Brain microvascular endothelial cell (primary cell): ENCODE measurements at regions not wholly inside any gene's neighbourhood (a gene's known extent, or its start where the extent isn't known, plus 50 kb on each side); places are given as distances from the start of the nearest gene placed in this dataset.
A peak's percentile ranks its signal among the peaks of the same experiment; 100 is the strongest.

Experiments
- DNase-seq: peaks from one replicate; pipeline ENCODE4 v3.0.0-alpha.2; 2020
- H3K27ac ChIP-seq: fragments of 250-450 bp; sonication (Bioruptor Pico); 2 replicates; pipeline ENCODE4 v1.5.1; 2020; ENCODE audit warnings: mild to moderate bottlenecking, moderate library complexity
- H3K27me3 ChIP-seq: fragments of 250-450 bp; sonication (Bioruptor Pico); replicated peaks from 2 replicates; pipeline ENCODE4 v1.5.1; 2020; ENCODE audit warnings: mild to moderate bottlenecking
- H3K36me3 ChIP-seq: fragments of 250-450 bp; sonication (Bioruptor Pico); replicated peaks from 2 replicates; pipeline ENCODE4 v1.5.1; 2020; ENCODE audit warnings: mild to moderate bottlenecking
- H3K4me3 ChIP-seq: 2 replicates; pipeline ENCODE4 v1.5.1; 2011; ENCODE audit warnings: low read depth, mild to moderate bottlenecking, control low read depth, low read length, moderate library complexity
- CTCF ChIP-seq: IDR thresholded peaks from 2 replicates; pipeline ENCODE4 v1.5.1; 2011; ENCODE audit warnings: low read depth, mild to moderate bottlenecking, moderate library complexity, low read length, control low read depth, inconsistent platforms; ENCODE audit errors: missing control alignments
- in situ Hi-C: cut with HindIII; loops from 2 replicates; pipeline ENCODE4 v1.10.0; 2017; ENCODE audit warnings: low sequenced_read_pairs, low pct_ligation_motif_present

GRCh38 chr12:5194306-5194705 is 150.6 kb downstream of the KCNA5 start:
- Histone ChIP-seq H3K27ac (no peak overlapping the region), H3K27me3 (no peaks in the 10 kb centered on the region), H3K36me3 (no peaks in the 10 kb centered on the region), H3K4me3 (no peak overlapping the region)
- in situ Hi-C loops = no loop called here
- TF ChIP-seq CTCF = no peak
- DNase-seq = no peak

- Histone ChIP-seq H3K4me3 (no peak overlapping the region), H3K36me3 (no peaks in the 10 kb centered on the region), H3K27ac (no peak overlapping the region), H3K27me3 (no peaks in the 10 kb centered on the region)
- in situ Hi-C loops = no loop called here
- no peak for TF ChIP-seq CTCF
- DNase-seq = no peak
Observed at GRCh38 chr12:5195244-5195643, 151.6 kb downstream of the KCNA5 start.

GRCh38 chr12:5195691-5196090 is 152.0 kb downstream of the KCNA5 start:
- H3K4me3 ChIP-seq = no peak overlapping the region
- H3K36me3 ChIP-seq = no peaks in the 10 kb centered on the region
- no peak overlapping the region for H3K27ac ChIP-seq
- in situ Hi-C loops = no loop called here
- TF ChIP-seq CTCF = no peak
- no peaks in the 10 kb centered on the region for H3K27me3 ChIP-seq
- DNase-seq = no peak

GRCh38 chr12:5197131-5197530 is 153.5 kb downstream of the KCNA5 start:
- Histone ChIP-seq H3K27me3 (no peaks in the 10 kb centered on the region), H3K27ac (no peak overlapping the region), H3K36me3 (no peaks in the 10 kb centered on the region), H3K4me3 (no peak overlapping the region)
- in situ Hi-C loops = no loop called here
- no peak for TF ChIP-seq CTCF
- DNase-seq = no peak

- no peak for TF ChIP-seq CTCF
- no peak for DNase-seq
- Histone ChIP-seq H3K36me3 (no peaks in the 10 kb centered on the region), H3K27me3 (no peaks in the 10 kb centered on the region), H3K4me3 (no peak overlapping the region), H3K27ac (no peak overlapping the region)
- in situ Hi-C loops = no loop called here
Observed at GRCh38 chr12:5197656-5198055, 154.0 kb downstream of the KCNA5 start.

GRCh38 chr12:5200278-5201087 is 156.8 kb downstream of the KCNA5 start:
- no peak overlapping the region for H3K4me3 ChIP-seq
- peak; percentile 20 for DNase-seq
- no peaks in the 10 kb centered on the region for H3K27me3 ChIP-seq
- H3K36me3 ChIP-seq = no peaks in the 10 kb centered on the region
- in situ Hi-C loops = no loop called here
- TF ChIP-seq CTCF = peak; percentile 81
- H3K27ac ChIP-seq = no peak overlapping the region
